ENCODE measurements at regions not wholly inside any gene's neighbourhood (a gene's known extent, or its start where the extent isn't known, plus 50 kb on each side); places are given as distances from the start of the nearest gene placed in this dataset.

DNA sequence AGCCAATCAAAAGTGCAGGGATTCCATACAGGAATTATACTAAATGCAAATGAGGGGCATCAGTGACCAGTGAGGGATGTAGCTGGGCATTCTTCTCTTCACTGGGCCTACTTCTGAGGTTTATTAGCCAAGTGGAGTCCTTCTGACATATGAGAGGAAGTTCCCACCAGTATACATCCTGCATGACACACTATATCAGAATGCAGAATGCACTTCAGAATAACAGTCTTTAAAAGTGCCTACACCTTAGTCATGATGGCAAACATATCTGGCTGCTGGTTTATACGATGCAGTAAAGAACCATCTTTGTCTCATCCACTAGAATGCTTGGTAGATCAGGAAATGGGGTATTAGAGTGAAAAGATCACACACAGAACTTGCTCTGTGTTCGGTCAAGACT lies 180.3 kb upstream of the PPARGC1A start:
- POLR2A ChIA-PET = no interaction called here
- H3K36me3 Mint-ChIP-seq = no peaks in the 10 kb centered on the region
- DNase-seq (ENCODE audit: low spot score) (no peak), ATAC-seq (no peak)
- CTCF ChIA-PET = interaction anchor here (1.4 kb wide), 1 partner anchor 137 kb away, joined by 4 read pairs; no protein-coding TSS in a partner anchor
- no peaks in the 10 kb centered on the region for H3K9me3 Mint-ChIP-seq
- no peak overlapping the region for H3K27ac Mint-ChIP-seq
- TF ChIP-seq JAZF1 (CRISPR knock-in tag; IDR thresholded peaks at IDR 0.05) = no peak
- TF ChIP-seq NR1H2 (CRISPR knock-in tag; IDR thresholded peaks at IDR 0.05) = no peak
- no peak for TF ChIP-seq NFYB (CRISPR knock-in tag; conservative IDR thresholded peaks at IDR 0.05; ENCODE audit: low read depth)
- TF ChIP-seq USF1 (CRISPR knock-in tag; IDR thresholded peaks at IDR 0.05) = no peak
- no peak for TF ChIP-seq MAX (CRISPR knock-in tag; IDR thresholded peaks at IDR 0.05)
- TF ChIP-seq ETV6 (CRISPR knock-in tag; IDR thresholded peaks at IDR 0.05) = no peak
- no peak for TF ChIP-seq RELA (CRISPR knock-in tag; IDR thresholded peaks at IDR 0.05; ENCODE audit: borderline replicate concordance)
- no peak for TF ChIP-seq ZSCAN18 (CRISPR knock-in tag; IDR thresholded peaks at IDR 0.05)
- TF ChIP-seq ZNF263 (CRISPR knock-in tag; IDR thresholded peaks at IDR 0.05; ENCODE audit: low read depth) = no peak
- no peak for TF ChIP-seq SMAD3 (CRISPR knock-in tag; IDR thresholded peaks at IDR 0.05; ENCODE audit: borderline replicate concordance)
- no peak for TF ChIP-seq ZNF512 (CRISPR knock-in tag; IDR thresholded peaks at IDR 0.05; ENCODE audit: borderline replicate concordance)
- H3K27me3 Mint-ChIP-seq (ENCODE audit: low read depth) = no peaks in the 10 kb centered on the region
- no peak overlapping the region for H3K4me3 Mint-ChIP-seq
- H3K4me1 Mint-ChIP-seq = peaks cover 14% of the 10 kb centered on the region

DNA sequence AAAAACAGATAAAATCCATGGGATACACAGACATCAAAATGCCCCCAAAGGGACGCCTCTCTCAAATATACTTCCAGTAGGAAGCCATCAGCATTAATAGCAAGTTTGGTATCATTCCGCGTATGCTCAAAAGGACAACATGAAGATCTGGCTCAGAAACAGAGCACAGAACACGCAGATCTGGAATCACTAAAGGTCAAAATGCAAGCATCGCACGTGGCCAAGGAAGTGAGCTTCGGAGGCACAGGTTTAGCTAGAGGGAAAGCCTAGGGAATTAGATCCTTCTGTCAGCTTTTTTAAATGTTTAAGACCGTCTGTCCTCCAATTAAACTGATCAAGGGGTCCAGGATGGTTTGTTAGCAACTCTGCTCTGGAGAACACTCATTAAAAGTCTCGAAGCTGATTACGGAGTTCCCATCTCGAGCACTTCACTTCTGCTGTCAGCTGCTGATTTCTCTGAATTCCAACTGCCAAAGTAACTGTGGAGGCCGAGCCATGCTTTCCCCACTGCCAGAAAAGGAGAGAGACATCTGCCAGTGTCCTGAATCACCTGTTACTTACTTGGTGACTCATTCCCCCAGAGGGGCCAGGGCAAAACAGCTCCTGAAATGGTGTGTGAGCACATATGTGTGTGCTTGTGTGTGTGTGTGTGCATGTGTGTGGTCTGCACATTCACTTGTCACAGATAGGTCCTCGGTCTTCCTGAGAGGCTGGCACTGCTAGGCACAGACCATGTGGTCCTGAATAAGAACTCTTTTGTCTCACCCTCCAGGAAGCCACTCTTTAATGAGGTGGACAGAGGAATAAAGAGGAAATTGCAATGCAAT lies 177.7 kb upstream of the PPARGC1A start:
- no peaks in the 10 kb centered on the region for H3K27me3 Mint-ChIP-seq (ENCODE audit: low read depth)
- no peak overlapping the region for H3K27ac Mint-ChIP-seq
- H3K4me1 Mint-ChIP-seq = peaks cover 4% of the 10 kb centered on the region; the same call in 1 of the 2 replicates
- TF ChIP-seq E2F1 (CRISPR knock-in tag; IDR thresholded peaks at IDR 0.05) = no peak
- no peak overlapping the region for H3K4me3 Mint-ChIP-seq
- H3K36me3 Mint-ChIP-seq = no peaks in the 10 kb centered on the region
- ATAC-seq (no peak), DNase-seq (ENCODE audit: low spot score) (no peak)
- ChIA-PET CTCF (no interaction called here), POLR2A (no interaction called here)
- no peaks in the 10 kb centered on the region for H3K9me3 Mint-ChIP-seq

DNA sequence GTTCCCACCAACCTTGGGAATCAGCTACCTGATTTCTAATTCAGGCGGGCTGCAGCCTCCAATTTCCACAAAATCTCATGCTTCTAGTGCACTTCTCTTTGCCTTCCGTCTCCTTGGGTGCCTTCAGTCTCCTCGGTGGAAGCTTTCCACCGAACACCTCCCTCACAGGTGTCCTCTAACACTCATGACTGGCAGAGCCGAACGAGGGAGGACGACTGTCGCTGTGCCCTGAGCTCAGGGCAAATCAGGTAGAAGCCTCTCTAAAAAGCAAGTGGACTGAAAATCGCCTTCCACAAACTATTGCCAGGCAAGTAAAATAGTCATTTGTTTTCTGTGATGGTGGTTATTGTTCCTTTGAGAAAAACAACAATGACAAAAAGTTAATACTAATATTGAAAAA lies 176.1 kb upstream of the PPARGC1A start:
- Mint-ChIP-seq H3K4me1 (peaks cover 4% of the 10 kb centered on the region; the same call in 1 of the 2 replicates), H3K36me3 (no peaks in the 10 kb centered on the region), H3K27me3 (ENCODE audit: low read depth) (no peaks in the 10 kb centered on the region), H3K27ac (no peak overlapping the region), H3K4me3 (no peak overlapping the region), H3K9me3 (0 out of 2 replicates have a peak, but pooled peaks cover 6% of the 10 kb centered on the region)
- TF ChIP-seq JAZF1 (CRISPR knock-in tag; IDR thresholded peaks at IDR 0.05) (no peak), FOXP1 (CRISPR knock-in tag; IDR thresholded peaks at IDR 0.05; ENCODE audit: borderline replicate concordance) (no peak), CREM (CRISPR knock-in tag; IDR thresholded peaks at IDR 0.05) (no peak), ZNF138 (CRISPR knock-in tag; conservative IDR thresholded peaks at IDR 0.05) (no peak), ZNF512 (CRISPR knock-in tag; IDR thresholded peaks at IDR 0.05; ENCODE audit: borderline replicate concordance) (no peak), ATF1 (CRISPR knock-in tag; IDR thresholded peaks at IDR 0.05) (no peak), SOX15 (CRISPR knock-in tag; IDR thresholded peaks at IDR 0.05) (no peak), SP1 (CRISPR knock-in tag; conservative IDR thresholded peaks at IDR 0.05) (no peak)
- TF ChIP-seq, protein P1, sequence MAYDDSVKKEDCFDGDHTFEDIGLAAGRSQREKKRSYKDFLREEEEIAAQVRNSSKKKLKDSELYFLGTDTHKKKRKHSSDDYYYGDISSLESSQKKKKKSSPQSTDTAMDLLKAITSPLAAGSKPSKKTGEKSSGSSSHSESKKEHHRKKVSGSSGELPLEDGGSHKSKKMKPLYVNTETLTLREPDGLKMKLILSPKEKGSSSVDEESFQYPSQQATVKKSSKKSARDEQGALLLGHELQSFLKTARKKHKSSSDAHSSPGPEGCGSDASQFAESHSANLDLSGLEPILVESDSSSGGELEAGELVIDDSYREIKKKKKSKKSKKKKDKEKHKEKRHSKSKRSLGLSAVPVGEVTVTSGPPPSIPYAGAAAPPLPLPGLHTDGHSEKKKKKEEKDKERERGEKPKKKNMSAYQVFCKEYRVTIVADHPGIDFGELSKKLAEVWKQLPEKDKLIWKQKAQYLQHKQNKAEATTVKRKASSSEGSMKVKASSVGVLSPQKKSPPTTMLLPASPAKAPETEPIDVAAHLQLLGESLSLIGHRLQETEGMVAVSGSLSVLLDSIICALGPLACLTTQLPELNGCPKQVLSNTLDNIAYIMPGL (CRISPR knock-in tag; IDR thresholded peaks at IDR 0.05) = no peak
- ATAC-seq (no peak), DNase-seq (ENCODE audit: low spot score) (no peak)
- CTCF ChIA-PET = no interaction called here
- POLR2A ChIA-PET = no interaction called here
